ENCODE measurements at regions not wholly inside any gene's neighbourhood (a gene's known extent, or its start where the extent isn't known, plus 50 kb on each side); places are given as distances from the start of the nearest gene placed in this dataset.

- H3K27ac ChIP-seq (ENCODE audit: low read length): no peak overlapping the region
- BruUV-seq (replicated peaks): no TSS peak
- in situ Hi-C loops (cut with HindIII; ENCODE audit: low pct_unique_long_range_greater_than_20kb, low sequenced_read_pairs): no loop called here
- no peak for TF ChIP-seq SIN3A (IDR thresholded peaks at IDR 0.05; ENCODE audit: borderline replicate concordance, insufficient read depth, low read depth, low read length)
- no peak for TF ChIP-seq REST (IDR thresholded peaks at IDR 0.05; ENCODE audit: insufficient read depth in 1 of 2, low read depth in 2 of 2, low read length in 1 of 2)
- no peak for TF ChIP-seq CTCF (IDR thresholded peaks at IDR 0.05)
- no peak for TF ChIP-seq POLR2AphosphoS5 (IDR thresholded peaks at IDR 0.05; ENCODE audit: low read depth, low read length)
- no peak for TF ChIP-seq TCF7L2 (IDR thresholded peaks at IDR 0.05; ENCODE audit: low read depth, low read length)
- DNase-seq (ENCODE audit: low read depth, low spot score): no peak
- no peaks in the 10 kb centered on the region for H3K9me3 ChIP-seq (ENCODE audit: control insufficient read depth, insufficient read depth, low read depth, low read length)
- H3K27me3 ChIP-seq (ENCODE audit: control insufficient read depth, insufficient read depth, low read length): no peaks in the 10 kb centered on the region
- ChIA-PET POLR2A (no interaction called here), CTCF (no interaction called here)
- no peak overlapping the region for H3K4me3 ChIP-seq (ENCODE audit: low read depth in 2 of 2, low read length in 2 of 2)
- H3K36me3 ChIP-seq (ENCODE audit: control insufficient read depth, insufficient read depth, low read length): no peaks in the 10 kb centered on the region
- no peaks in the 10 kb centered on the region for H3K4me1 ChIP-seq (ENCODE audit: control insufficient read depth, insufficient read depth, low read length)
- ATAC-seq: no peak
- intact Hi-C loops (cut with micrococcal nuclease; ENCODE audit: unreplicated experiment): no loop called here
These were observed 2038.0 kb downstream of the TP53TG3F start for GRCh38 chr16:35497399-35497798.

- no peak overlapping the region for H3K27ac ChIP-seq (ENCODE audit: low read length)
- POLR2A ChIA-PET: no interaction called here
These were observed 2046.8 kb downstream of the TP53TG3F start for GRCh38 chr16:35506018-35506897.

More at GRCh38 chr16:35506018-35506897, 2046.8 kb downstream of the TP53TG3F start:
- no TSS peak for BruUV-seq (replicated peaks)
- no peaks in the 10 kb centered on the region for H3K4me1 ChIP-seq (ENCODE audit: control insufficient read depth, insufficient read depth, low read length)
- CTCF ChIA-PET: no interaction called here
- in situ Hi-C loops (cut with HindIII; ENCODE audit: low pct_unique_long_range_greater_than_20kb, low sequenced_read_pairs): no loop called here
- no peaks in the 10 kb centered on the region for H3K9me3 ChIP-seq (ENCODE audit: control insufficient read depth, insufficient read depth, low read depth, low read length)
- ATAC-seq: no peak
- intact Hi-C loops (cut with micrococcal nuclease; ENCODE audit: unreplicated experiment): no loop called here
- no peaks in the 10 kb centered on the region for H3K27me3 ChIP-seq (ENCODE audit: control insufficient read depth, insufficient read depth, low read length)
- no peaks in the 10 kb centered on the region for H3K36me3 ChIP-seq (ENCODE audit: control insufficient read depth, insufficient read depth, low read length)
- peak overlapping the region in 1 of 2 experiments; percentile 42; a peak in 1 of 4 replicates for H3K4me3 ChIP-seq (ENCODE audit: low read depth in 2 of 2, low read length in 2 of 2)
- DNase-seq (ENCODE audit: low read depth, low spot score): no peak
- no peak for TF ChIP-seq REST (IDR thresholded peaks at IDR 0.05; ENCODE audit: insufficient read depth in 1 of 2, low read depth in 2 of 2, low read length in 1 of 2)
- no peak for TF ChIP-seq CTCF (IDR thresholded peaks at IDR 0.05)
- no peak for TF ChIP-seq TCF7L2 (IDR thresholded peaks at IDR 0.05; ENCODE audit: low read depth, low read length)
- no peak for TF ChIP-seq SIN3A (IDR thresholded peaks at IDR 0.05; ENCODE audit: borderline replicate concordance, insufficient read depth, low read depth, low read length)
- no peak for TF ChIP-seq POLR2AphosphoS5 (IDR thresholded peaks at IDR 0.05; ENCODE audit: low read depth, low read length)

Measured in Panc1 (cell line).